PC-9 (cell line): ENCODE measurements at regions not wholly inside any gene's neighbourhood (a gene's known extent, or its start where the extent isn't known, plus 50 kb on each side); places are given as distances from the start of the nearest gene placed in this dataset.

Source experiments
- BruUV-seq: library from RNA; stranded (reverse); fragments of 400-500 nt; replicated peaks from 2 replicates; lab custom pipeline; 2021; lab: Mats Ljungman, UMichigan
- CTCF ChIA-PET: fragments of 300-600 bp; sonication (Branson Sonifier 250); formaldehyde crosslinking; loops from one replicate; lab custom pipeline; 2022; ENCODE audit warnings: antibody characterized with exemption; lab: Charles Lee
- POLR2A ChIA-PET: fragments of 300-600 bp; sonication (Branson Sonifier 250); formaldehyde crosslinking; loops from one replicate; lab custom pipeline; 2022; ENCODE audit warnings: antibody characterized with exemption; ENCODE audit not compliant: unreplicated experiment; lab: Charles Lee
- DNase-seq, 2 experiments: peaks; one replicate each; pipeline versions ENCODE4 v3.0.0 to v3.0.0-alpha.2; 2015 to 2022; ENCODE audit warnings: mixed read lengths in 1 of 2
- H2AFZ ChIP-seq: fragments of 200-600 bp; sonication (generic); 2 replicates; pipeline ENCODE4 v1.8.1; 2017; ENCODE audit warnings: antibody characterized with exemption
- H3F3A ChIP-seq: fragments of 200-600 bp; sonication (generic); 2 replicates; pipeline ENCODE4 v1.8.1; 2017; ENCODE audit warnings: antibody characterized with exemption, mild to moderate bottlenecking, low read depth; ENCODE audit not compliant: insufficient read depth
- H3K27ac ChIP-seq: fragments of 200-600 bp; sonication (generic); 2 replicates; pipeline ENCODE4 v1.6.1; 2016; ENCODE audit warnings: mixed run types
- H3K27me3 ChIP-seq: fragments of 200-600 bp; sonication (generic); 2 replicates; pipeline ENCODE4 v1.6.1; 2016; ENCODE audit warnings: low read depth, mixed run types; ENCODE audit not compliant: insufficient read depth
- H3K36me3 ChIP-seq: fragments of 200-600 bp; sonication (generic); 2 replicates; pipeline ENCODE4 v1.6.1; 2016; ENCODE audit warnings: low read depth, mixed run types
- H3K4me1 ChIP-seq: fragments of 200-600 bp; sonication (generic); replicated peaks from 2 replicates; pipeline ENCODE4 v1.6.1; 2016; ENCODE audit warnings: mixed run types; ENCODE audit not compliant: insufficient read depth
- H3K4me2 ChIP-seq: fragments of 200-600 bp; sonication (generic); 2 replicates; pipeline ENCODE4 v1.6.1; 2017; ENCODE audit warnings: mixed run types
- H3K4me3 ChIP-seq: fragments of 200-600 bp; sonication (generic); 2 replicates; pipeline ENCODE4 v1.6.1; 2016; ENCODE audit warnings: mixed run types
- H3K79me2 ChIP-seq: fragments of 200-600 bp; sonication (generic); 2 replicates; pipeline ENCODE4 v1.6.1; 2017; ENCODE audit warnings: low read depth, mixed run types
- H3K9me2 ChIP-seq: fragments of 200-600 bp; sonication (generic); 2 replicates; pipeline ENCODE4 v1.8.1; 2017; ENCODE audit warnings: mild to moderate bottlenecking; ENCODE audit not compliant: insufficient read depth
- H3K9me3 ChIP-seq: fragments of 200-600 bp; sonication (generic); 2 replicates; pipeline ENCODE4 v1.8.1; 2016; ENCODE audit warnings: low read depth; ENCODE audit not compliant: insufficient read depth
- H4K20me1 ChIP-seq: fragments of 200-600 bp; sonication (generic); 2 replicates; pipeline ENCODE4 v1.8.1; 2017; ENCODE audit not compliant: insufficient read depth
- CTCF ChIP-seq: fragments of 200-600 bp; sonication (generic); conservative IDR thresholded peaks from 2 replicates; pipeline ENCODE4 v1.6.1; 2017; ENCODE audit warnings: mixed run types, antibody characterized with exemption, mild to moderate bottlenecking, moderate library complexity
- EZH2 ChIP-seq: fragments of 200-600 bp; sonication (generic); IDR thresholded peaks from 2 replicates; pipeline ENCODE4 v1.8.0; 2017; ENCODE audit warnings: antibody characterized with exemption, low read depth
- intact Hi-C: fragments of 100-400 bp; cut with micrococcal nuclease; formaldehyde crosslinking; loops from one replicate; pipeline ENCODE4 v1.10.0; 2022; ENCODE audit not compliant: unreplicated experiment

GRCh38 chr14:57066463-57066862 is 202.2 kb downstream of the EXOC5 start:
- CTCF ChIA-PET = no interaction called here
- H3K27ac ChIP-seq = no peak overlapping the region
- TF ChIP-seq EZH2 = no peak
- TF ChIP-seq CTCF = no peak
- H3F3A ChIP-seq = no peaks in the 10 kb centered on the region
- H3K9me2 ChIP-seq = no peaks in the 10 kb centered on the region
- no peak for DNase-seq
- peaks cover 2% of the 10 kb centered on the region; the same call in 1 of the 2 replicates for H3K9me3 ChIP-seq
- no peaks in the 10 kb centered on the region for H4K20me1 ChIP-seq
- no peak overlapping the region for H3K4me3 ChIP-seq
- H3K36me3 ChIP-seq = no peaks in the 10 kb centered on the region
- intact Hi-C loops = loop anchor here (5.0 kb wide), 1 partner anchor 404 kb away; no protein-coding TSS in a partner anchor
- POLR2A ChIA-PET = no interaction called here
- BruUV-seq = no TSS peak
- no peak overlapping the region for H3K4me2 ChIP-seq
- peaks cover under 1% of the 10 kb centered on the region; the same call in 1 of the 2 replicates for H3K4me1 ChIP-seq
- H3K27me3 ChIP-seq = no peaks in the 10 kb centered on the region
- H2AFZ ChIP-seq = no peak overlapping the region
- no peaks in the 10 kb centered on the region for H3K79me2 ChIP-seq

- Histone ChIP-seq H3K9me2 (no peaks in the 10 kb centered on the region), H3K27me3 (no peaks in the 10 kb centered on the region), H3F3A (peaks cover 16% of the 10 kb centered on the region), H3K9me3 (no peaks in the 10 kb centered on the region), H3K36me3 (no peaks in the 10 kb centered on the region), H4K20me1 (no peaks in the 10 kb centered on the region), H3K27ac (peak overlapping the region; percentile 86), H3K4me3 (no peak overlapping the region), H3K4me2 (peak overlapping the region; percentile 54), H3K79me2 (no peaks in the 10 kb centered on the region), H2AFZ (no peak overlapping the region), H3K4me1 (peaks cover 44% of the 10 kb centered on the region)
- ChIA-PET CTCF (no interaction called here), POLR2A (no interaction called here)
- BruUV-seq = no TSS peak
- intact Hi-C loops = no loop called here
- DNase-seq = no peak
- TF ChIP-seq EZH2 = no peak
- TF ChIP-seq CTCF = no peak
These were observed 207.5 kb downstream of the EXOC5 start for GRCh38 chr14:57061009-57061711.

GRCh38 chr14:57060276-57060955 is 208.3 kb downstream of the EXOC5 start:
- Histone ChIP-seq H3K4me2 (peak overlapping the region; percentile 54), H3K27me3 (no peaks in the 10 kb centered on the region), H3K27ac (peak overlapping the region; percentile 86), H3K9me2 (no peaks in the 10 kb centered on the region), H3F3A (peaks cover 16% of the 10 kb centered on the region), H2AFZ (no peak overlapping the region), H3K4me3 (0 out of 2 replicates have a peak overlapping the region, but pooled peaks have one; percentile 6), H3K79me2 (no peaks in the 10 kb centered on the region), H3K4me1 (peaks cover 44% of the 10 kb centered on the region), H4K20me1 (no peaks in the 10 kb centered on the region), H3K9me3 (no peaks in the 10 kb centered on the region), H3K36me3 (no peaks in the 10 kb centered on the region)
- POLR2A ChIA-PET = no interaction called here
- TF ChIP-seq CTCF (no peak), EZH2 (no peak)
- DNase-seq = peak in 1 of 2 experiments; percentile 84
- no TSS peak for BruUV-seq
- CTCF ChIA-PET = no interaction called here
- intact Hi-C loops = no loop called here
